ENCODE measurements at regions not wholly inside any gene's neighbourhood (a gene's known extent, or its start where the extent isn't known, plus 50 kb on each side); places are given as distances from the start of the nearest gene placed in this dataset.

DNA sequence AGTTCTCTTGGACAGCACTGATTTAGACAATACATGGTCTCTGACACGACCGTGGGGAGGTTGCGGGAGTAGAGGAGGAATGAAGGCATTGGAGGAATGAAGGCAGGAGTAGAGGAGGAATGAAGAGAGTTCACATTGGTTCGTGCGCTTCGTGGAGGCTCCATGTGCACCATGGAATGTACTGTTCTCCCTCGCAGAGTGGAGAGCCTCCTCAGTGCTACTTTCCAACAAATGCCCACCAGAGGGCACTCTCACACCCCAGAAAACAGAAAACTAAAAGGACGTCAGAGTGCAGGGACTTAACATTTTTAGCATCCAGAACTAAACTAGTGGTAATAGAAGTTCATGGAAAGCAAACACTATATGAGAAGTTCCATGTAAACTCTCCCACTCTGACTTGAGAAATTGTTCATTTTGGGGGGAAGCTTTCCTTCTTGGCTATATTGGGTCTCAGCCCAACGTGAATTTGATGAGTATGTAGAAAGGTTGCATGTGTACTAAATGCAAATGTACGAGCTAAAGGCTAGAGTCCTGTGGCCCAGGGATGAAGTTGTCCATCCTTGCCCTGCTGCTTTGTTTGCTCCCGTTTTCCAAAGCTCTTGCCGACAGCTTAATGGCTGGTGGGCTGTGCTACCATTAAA, 211.6 kb downstream of the LMX1A start (continued):
- no peak for TF ChIP-seq MAFK (IDR thresholded peaks at IDR 0.05; ENCODE audit: partially characterized antibody)

DNA sequence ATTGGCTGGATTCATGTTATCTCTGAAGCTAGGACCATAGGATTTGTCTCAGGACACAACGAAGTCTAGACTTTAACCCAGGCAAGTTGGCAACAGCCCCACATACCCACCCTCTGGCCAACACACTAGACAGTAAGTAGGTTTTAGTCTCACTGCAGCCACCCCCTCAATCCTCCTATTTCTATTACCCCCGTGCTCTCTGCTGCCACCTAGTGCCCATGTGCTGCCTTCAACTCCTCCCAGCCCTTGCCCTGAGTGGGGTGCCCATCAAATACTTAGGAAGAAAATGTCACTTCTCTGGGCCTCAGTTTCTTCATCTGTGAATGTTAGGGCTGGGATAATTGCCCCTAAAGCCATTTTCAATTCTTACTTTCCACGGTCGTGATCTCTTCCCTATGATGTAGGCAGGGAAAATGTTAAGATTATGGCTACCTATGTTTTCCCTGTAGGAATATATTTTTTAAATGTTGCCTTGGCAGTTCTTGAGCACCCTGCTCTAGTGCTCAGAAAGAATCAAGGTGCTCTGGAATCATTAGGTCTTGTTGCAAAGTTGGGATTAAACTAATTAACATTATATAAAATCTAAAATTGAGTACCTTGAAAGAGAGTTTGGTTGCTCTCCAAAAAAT, 213.0 kb downstream of the LMX1A start:
- DNase-seq (ENCODE audit: low read depth in 1 of 2, low spot score in 1 of 2) (no peak), FAIRE-seq (no peak), ATAC-seq (peak in 1 of 2 experiments; percentile 73; a peak in 3 of 6 replicates)
- Histone ChIP-seq H3K9me3 (0 out of 3 replicates have a peak, but pooled peaks cover 2% of the 10 kb centered on the region), H3K4me2 (no peak overlapping the region), H3K27ac (no peak overlapping the region), H3K4me1 (no peaks in the 10 kb centered on the region), H3K4me3 (no peak overlapping the region)
- ChIA-PET CTCF (interaction anchor here (0.6 to 3.8 kb wide), 13 partner anchors 8 to 224 kb away, joined by 3 to 29 read pairs (median 5); no protein-coding TSS in a partner anchor), POLR2A (no interaction called here)
- TF ChIP-seq, protein P1, sequence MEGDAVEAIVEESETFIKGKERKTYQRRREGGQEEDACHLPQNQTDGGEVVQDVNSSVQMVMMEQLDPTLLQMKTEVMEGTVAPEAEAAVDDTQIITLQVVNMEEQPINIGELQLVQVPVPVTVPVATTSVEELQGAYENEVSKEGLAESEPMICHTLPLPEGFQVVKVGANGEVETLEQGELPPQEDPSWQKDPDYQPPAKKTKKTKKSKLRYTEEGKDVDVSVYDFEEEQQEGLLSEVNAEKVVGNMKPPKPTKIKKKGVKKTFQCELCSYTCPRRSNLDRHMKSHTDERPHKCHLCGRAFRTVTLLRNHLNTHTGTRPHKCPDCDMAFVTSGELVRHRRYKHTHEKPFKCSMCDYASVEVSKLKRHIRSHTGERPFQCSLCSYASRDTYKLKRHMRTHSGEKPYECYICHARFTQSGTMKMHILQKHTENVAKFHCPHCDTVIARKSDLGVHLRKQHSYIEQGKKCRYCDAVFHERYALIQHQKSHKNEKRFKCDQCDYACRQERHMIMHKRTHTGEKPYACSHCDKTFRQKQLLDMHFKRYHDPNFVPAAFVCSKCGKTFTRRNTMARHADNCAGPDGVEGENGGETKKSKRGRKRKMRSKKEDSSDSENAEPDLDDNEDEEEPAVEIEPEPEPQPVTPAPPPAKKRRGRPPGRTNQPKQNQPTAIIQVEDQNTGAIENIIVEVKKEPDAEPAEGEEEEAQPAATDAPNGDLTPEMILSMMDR (IDR thresholded peaks at IDR 0.05), result peak; percentile 52
- TF ChIP-seq SMC3 (IDR thresholded peaks at IDR 0.05), result peak; percentile 36; the same call in 2 of the 3 replicates
- TF ChIP-seq ZNF302 (CRISPR knock-in tag; IDR thresholded peaks at IDR 0.05), result no peak
- 1% methylated on average over 4 of the region's 4 CpGs for WGBS (ENCODE audit: missing lambda C conversion rate)

DNA sequence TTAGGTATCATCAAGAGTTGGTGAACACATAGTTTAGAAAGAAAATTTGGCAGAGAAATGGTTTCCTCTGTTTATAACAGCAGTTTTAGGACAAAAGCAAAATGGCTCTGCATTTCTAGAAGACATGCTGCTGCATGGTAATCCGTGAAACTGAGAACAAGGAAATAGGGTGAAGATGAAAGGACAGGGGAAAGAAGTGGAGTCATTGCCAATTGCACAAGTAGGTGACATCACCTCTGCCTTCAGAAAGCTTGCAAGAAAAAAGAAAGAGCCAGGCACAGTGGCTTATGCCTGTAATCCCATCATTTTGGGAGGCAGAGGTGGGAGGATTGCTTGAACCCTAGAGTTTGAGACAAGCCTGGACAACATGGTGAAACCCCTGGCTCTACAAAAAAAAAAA, 217.6 kb downstream of the LMX1A start:
- WGBS (ENCODE audit: missing lambda C conversion rate), result 0% methylated on average over 1 of the region's 1 CpG
- H3K9me3 ChIP-seq, result no peaks in the 10 kb centered on the region
- TF ChIP-seq HEYL (CRISPR knock-in tag; IDR thresholded peaks at IDR 0.05) (no peak), NR3C1 (IDR thresholded peaks at IDR 0.05) (no peak), EHMT2 (IDR thresholded peaks at IDR 0.05; ENCODE audit: low read depth) (no peak), JUN (IDR thresholded peaks at IDR 0.05) (no peak), ESRRA (IDR thresholded peaks at IDR 0.05; ENCODE audit: borderline replicate concordance, low read length) (no peak), GATA3 (IDR thresholded peaks at IDR 0.05; ENCODE audit: borderline replicate concordance) (no peak), ZC3H11A (IDR thresholded peaks at IDR 0.05) (no peak)
- ATAC-seq, result no peak
- CTCF ChIA-PET, result interaction anchor here (1.7 kb wide), 1 partner anchor 9 kb away, joined by 5 read pairs; no protein-coding TSS in a partner anchor
- H3K4me3 ChIP-seq, result no peak overlapping the region
- H3K27ac ChIP-seq, result no peak overlapping the region
- no peak for DNase-seq (ENCODE audit: low read depth in 1 of 2, low spot score in 1 of 2)
- H3K4me2 ChIP-seq, result no peak overlapping the region
- no peak for FAIRE-seq
- H3K4me1 ChIP-seq, result no peaks in the 10 kb centered on the region
- POLR2A ChIA-PET, result no interaction called here

DNA sequence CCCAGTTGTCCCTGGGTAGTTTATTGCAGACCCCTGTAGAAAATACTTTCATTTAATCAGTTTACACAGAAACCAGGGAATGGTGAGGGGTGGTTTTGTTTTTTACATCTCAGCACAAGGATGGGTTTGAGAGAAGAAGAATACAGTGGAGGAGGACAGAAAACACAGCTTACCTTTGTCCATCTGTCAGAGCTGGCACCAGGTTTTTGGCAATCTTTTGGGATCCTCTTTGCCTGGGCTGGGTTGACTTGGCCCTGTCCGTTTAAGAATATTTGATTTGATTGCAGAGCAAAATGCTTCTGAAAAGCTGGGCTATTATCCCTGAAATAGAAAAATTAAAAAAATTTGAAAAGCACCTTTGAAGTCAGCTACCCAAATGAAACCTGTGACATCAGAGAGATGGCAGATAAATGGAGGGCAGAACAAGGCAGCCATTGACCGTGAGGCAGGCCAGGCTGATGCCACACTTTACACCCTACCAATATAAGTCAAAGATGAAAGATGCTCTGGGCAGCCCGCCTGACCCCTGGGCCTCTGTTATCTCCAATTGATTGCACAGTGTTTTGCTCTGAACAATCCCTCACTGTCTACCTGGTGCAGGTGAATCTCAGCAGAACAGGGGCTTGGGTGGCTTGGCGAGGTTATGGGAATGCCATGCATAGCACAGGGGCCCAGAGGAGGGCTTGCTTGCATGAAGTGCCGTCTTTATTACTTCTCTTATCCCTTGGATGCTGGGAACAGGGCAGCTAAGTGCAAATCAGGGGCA, 218.8 kb downstream of the LMX1A start:
- ChIA-PET CTCF (interaction anchor here (1.7 kb wide), 1 partner anchor 8 kb away, joined by 5 read pairs; no protein-coding TSS in a partner anchor), POLR2A (no interaction called here)
- H3K4me2 ChIP-seq, result no peak overlapping the region
- no peak for DNase-seq (ENCODE audit: low read depth in 1 of 2, low spot score in 1 of 2)
- no peak for FAIRE-seq
- no peak overlapping the region for H3K27ac ChIP-seq
- no peaks in the 10 kb centered on the region for H3K4me1 ChIP-seq
- TF ChIP-seq MYC (IDR thresholded peaks at IDR 0.05; ENCODE audit: borderline replicate concordance, low read length) (no peak), FOSB (CRISPR knock-in tag; IDR thresholded peaks at IDR 0.05) (no peak), POLR2AphosphoS2 (conservative IDR thresholded peaks at IDR 0.05; ENCODE audit: low read length) (no peak), RNF2 (IDR thresholded peaks at IDR 0.05; ENCODE audit: borderline replicate concordance, low read depth) (no peak), CEBPB (IDR thresholded peaks at IDR 0.05) (no peak), EHMT2 (IDR thresholded peaks at IDR 0.05; ENCODE audit: low read depth) (no peak), KDM1A (IDR thresholded peaks at IDR 0.05; ENCODE audit: low read depth) (no peak), RCOR1 (IDR thresholded peaks at IDR 0.05; ENCODE audit: low read depth, low read length) (no peak)
- TF ChIP-seq, protein P1 (IDR thresholded peaks at IDR 0.05), result no peak
- no peak overlapping the region for H3K4me3 ChIP-seq
- no peaks in the 10 kb centered on the region for H3K9me3 ChIP-seq
- WGBS (ENCODE audit: missing lambda C conversion rate), result 3% methylated on average over 5 of the region's 5 CpGs
- no peak for ATAC-seq
